ENCODE measurements at regions not wholly inside any gene's neighbourhood (a gene's known extent, or its start where the extent isn't known, plus 50 kb on each side); places are given as distances from the start of the nearest gene placed in this dataset.
A peak's percentile ranks its signal among the peaks of the same experiment; 100 is the strongest.

- no peak for DNase-seq (ENCODE audit: low read depth in 2 of 2)
These were observed 136.5 kb downstream of the SNX18 start for GRCh38 chr5:54653956-54654614.

DNA sequence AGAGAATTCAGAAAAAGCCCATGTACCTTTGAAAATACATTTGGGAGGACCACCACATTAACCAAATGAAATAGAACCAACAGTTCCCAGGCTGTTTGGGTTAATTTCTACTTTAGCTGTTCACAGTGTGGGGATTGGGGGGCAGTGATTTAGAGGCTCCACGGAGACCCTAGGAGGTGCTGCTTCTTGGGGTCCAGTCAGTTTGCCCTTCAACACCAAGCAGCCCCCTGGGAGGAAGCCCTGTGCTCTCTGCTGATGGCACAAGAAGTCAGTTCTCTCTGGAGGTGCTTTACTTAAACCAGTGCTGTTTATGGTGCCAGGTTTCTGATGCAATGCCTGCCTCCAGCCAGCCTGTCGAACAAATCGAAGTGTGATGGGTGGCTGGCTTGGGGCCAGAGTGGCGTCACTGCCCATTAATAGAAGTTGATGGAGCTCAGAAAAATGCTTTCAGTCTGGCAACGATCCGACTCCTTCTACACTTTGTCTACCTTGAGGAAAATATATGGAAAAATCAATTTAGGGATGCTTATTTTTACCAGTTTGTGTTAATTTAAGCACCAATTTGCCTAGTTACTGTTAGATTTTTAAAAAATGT is 134.0 kb downstream of the SNX18 start:
- no peak for DNase-seq (ENCODE audit: low read depth in 2 of 2)

DNA sequence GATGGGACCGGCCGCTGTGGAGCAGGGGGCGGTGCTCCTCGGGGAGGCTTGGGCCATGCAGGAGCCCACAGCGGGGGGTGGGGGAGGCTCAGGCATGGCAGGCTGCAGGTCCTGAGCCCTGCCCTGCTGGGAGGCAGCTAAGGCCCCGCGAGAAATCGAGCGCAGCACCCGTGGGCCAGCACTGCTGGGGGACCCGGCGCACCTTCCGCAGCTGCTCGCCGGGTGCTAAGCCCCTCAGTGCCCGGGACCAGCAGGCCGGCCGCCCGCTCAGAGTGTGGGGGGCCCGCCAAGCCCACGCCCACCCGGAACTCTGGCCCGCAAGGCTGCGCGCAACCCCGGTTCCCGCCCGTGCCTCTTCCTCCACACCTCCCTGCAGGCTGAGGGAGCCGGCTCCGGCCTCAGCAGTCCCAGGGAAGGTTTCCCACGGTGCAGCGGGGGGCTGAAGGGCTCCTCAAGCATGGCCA is 131.5 kb downstream of the SNX18 start:
- no peak for DNase-seq (ENCODE audit: low read depth in 2 of 2)

DNA sequence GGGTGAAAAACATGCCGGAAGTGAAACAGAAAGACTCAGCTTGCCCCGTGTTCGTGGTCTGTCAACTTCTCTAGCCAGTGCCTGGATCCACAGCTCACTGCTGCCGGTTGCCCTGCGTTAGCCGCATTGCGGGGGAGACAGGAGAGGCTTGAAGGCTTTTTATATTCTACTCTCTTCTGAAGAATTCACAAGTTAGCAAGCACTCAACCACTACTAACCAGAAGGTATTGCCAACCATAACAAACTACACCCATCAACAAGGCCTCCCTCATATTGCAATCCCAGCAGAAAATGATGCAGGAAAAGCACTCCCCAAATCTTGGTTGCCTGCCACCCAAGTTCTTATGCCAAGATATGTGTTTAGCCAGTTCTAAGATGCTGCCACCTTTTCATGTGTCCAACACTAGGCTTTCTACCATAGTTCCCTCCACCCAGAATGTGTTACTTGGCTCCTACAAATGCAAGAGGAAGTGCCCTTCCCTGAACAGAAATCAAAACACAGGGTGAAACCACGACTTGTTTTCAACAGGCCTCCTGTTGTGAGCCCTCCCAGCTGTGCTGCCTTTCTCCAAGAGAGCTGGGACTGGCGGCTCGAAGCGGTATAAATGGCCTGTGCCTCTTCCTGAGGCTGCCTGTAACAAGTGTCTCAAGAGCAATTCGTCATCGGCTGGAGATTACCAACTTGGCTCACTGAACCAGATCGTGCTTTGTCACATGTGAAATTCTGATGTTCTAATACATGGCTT is 129.0 kb downstream of the SNX18 start:
- peak; percentile 17 to 44 for DNase-seq (ENCODE audit: low read depth in 2 of 2)

GRCh38 chr5:54645882-54646355 is 128.4 kb downstream of the SNX18 start:
- DNase-seq (ENCODE audit: low read depth in 2 of 2), result no peak

- no peak for DNase-seq (ENCODE audit: low read depth in 2 of 2)
These were observed 126.7 kb downstream of the SNX18 start for GRCh38 chr5:54644226-54644625.

GRCh38 chr5:54643685-54644106 is 126.1 kb downstream of the SNX18 start:
- no peak for DNase-seq (ENCODE audit: low read depth in 2 of 2)

- DNase-seq (ENCODE audit: low read depth in 2 of 2), result no peak
These were observed 122.1 kb downstream of the SNX18 start for GRCh38 chr5:54639621-54640020.

GRCh38 chr5:54638106-54638505 is 120.5 kb downstream of the SNX18 start:
- no peak for DNase-seq (ENCODE audit: low read depth in 2 of 2)

GRCh38 chr5:54637654-54638053 is 120.1 kb downstream of the SNX18 start:
- DNase-seq (ENCODE audit: low read depth in 2 of 2), result no peak

DNA sequence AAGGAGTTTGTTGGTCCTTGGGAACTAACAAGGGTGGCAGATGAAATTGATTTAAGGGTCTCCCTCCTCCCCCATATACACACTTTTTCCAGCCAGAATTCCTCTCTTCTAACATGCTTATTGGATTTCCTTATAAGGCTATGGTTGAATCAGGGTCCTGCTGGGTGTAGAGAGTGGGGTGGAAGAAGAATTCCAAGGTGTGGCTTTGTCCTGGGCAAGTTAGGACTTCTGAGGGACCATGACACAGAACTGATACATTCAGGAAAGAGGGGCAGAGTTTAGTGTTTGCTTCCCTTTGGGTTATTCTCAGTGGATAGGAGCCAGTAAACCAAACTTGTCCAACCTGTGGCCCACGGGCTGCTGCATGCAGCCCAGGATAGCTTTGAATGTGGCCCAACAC is 116.5 kb downstream of the SNX18 start:
- no peak for DNase-seq (ENCODE audit: low read depth in 2 of 2)

DNA sequence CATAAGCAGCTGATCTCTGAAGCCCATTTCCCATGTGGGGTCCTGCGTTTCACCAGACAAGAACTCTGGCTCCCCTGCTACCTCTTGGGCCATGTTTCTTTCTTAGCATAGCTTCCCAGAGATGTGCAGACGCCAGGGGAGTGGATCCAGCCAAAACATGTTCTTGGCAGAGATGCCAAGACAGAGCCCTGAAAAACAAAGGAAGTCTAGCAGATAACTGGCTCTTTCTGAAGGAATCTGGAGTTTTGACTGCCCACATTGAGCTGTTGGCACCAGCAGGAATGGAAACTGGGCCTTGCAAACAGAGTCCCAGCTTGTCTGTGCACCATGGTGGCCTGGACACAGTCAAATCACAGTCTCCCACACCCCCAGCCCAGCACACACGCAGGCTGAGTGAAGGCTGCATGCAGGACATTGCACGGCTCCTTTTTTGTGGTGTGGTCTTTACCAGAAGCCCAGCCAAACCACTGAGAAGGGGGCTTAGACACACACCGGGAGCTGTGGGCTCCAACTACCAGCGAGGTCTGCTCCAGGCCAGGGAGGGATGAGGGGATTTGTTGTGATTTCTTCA is 114.7 kb downstream of the SNX18 start:
- DNase-seq (ENCODE audit: low read depth in 2 of 2), result no peak

- no peak for DNase-seq (ENCODE audit: low read depth in 2 of 2)
These were observed 113.3 kb downstream of the SNX18 start for GRCh38 chr5:54630738-54631359.

DNA sequence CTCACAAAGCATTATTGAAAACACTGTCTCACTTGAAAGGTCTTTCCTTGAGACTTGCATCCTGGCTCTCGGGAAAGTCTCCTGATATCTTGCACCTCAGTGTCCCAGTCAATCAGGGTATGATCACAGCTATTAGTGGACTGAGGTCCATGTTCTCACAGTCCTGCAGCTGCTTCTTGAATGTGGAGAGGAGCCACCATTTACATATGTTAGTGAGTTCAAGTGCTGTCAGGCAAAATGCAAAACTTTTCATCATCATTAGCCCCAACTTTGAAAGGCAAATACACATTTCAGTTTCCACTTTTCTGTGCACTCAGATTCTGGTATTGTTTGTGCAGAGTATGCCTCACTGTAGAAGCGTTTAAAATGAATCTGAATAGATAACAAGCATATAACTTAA is 111.6 kb downstream of the SNX18 start:
- DNase-seq (ENCODE audit: low read depth in 2 of 2), result no peak

GRCh38 chr5:54628050-54628449 is 110.5 kb downstream of the SNX18 start:
- DNase-seq (ENCODE audit: low read depth in 2 of 2), result no peak

GRCh38 chr5:54626407-54626806 is 108.8 kb downstream of the SNX18 start:
- no peak for DNase-seq (ENCODE audit: low read depth in 2 of 2)

DNA sequence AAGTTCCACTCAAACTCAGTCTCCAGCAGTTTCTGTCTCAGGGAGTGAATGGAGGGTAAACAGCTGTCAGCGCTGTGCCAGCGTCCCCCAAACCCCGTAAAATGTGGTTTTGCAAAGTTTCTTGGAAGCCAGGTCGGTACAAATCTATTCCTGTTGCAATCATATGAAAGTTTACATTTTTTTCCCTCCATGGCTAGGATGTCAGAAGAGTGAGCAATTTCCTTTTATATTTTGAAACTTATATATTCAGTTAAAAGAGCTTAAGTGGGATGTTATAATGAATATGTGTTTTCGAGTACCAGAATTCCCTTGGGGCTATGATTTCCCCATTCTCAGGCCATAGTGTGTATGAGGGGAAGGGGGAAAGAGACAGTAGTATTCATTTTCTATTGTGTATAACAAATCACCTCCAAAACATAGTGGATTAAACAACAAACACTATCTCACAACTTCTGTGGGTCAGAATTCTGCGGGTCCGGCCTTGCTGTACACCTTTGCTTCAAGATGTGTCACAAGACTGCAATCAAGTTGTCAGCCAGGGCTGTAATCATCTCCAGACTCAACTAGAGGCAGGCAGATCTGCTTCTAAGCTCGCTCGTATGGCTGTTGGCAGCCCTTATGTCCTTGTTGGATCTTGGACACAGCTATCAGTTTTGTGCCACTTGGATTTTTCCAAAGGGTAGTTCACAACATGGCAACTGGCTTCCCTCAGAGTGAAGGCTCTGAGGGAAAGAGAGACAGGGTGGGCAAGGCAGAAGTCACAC is 107.4 kb downstream of the SNX18 start:
- no peak for DNase-seq (ENCODE audit: low read depth in 2 of 2)

DNA sequence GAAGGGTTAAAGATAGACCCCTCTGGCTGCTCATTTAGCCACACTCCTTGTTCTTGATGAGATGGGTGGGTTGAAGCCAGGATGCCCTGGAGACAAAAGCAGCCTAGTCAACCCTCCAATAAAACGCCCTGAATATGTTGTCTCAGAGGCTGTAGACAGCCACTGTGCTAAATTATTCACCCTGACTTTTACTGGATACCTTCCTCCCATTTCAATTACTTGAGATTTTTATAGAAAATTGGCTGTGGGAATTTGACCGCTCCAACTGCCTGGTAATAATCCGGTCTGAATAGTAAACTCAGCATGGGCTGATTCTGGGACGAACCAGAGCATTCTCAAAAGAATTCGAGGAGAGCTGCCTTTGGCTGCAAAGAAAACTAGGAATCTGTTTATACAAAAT is 104.2 kb downstream of the SNX18 start:
- DNase-seq (ENCODE audit: low read depth in 2 of 2), result no peak

DNA sequence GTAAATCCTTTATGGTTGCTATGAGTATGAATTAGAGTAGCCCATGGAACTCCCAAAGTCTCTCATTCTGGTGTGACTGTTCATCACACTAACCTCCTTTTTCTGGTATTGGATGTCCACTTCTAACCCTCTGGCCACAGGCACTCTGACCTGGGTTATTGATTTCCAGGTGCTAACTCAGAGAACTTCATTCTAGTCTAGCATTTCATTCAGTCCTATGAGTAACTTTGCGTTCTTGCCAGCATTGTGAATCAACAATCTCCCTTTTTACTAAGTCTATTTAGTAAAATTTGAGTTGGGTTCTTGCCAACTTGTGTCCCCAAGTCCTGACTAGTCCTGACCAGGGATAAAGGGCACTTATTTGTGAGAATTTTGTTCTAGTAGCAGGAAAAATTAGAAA is 103.5 kb downstream of the SNX18 start:
- no peak for DNase-seq (ENCODE audit: low read depth in 2 of 2)

DNA sequence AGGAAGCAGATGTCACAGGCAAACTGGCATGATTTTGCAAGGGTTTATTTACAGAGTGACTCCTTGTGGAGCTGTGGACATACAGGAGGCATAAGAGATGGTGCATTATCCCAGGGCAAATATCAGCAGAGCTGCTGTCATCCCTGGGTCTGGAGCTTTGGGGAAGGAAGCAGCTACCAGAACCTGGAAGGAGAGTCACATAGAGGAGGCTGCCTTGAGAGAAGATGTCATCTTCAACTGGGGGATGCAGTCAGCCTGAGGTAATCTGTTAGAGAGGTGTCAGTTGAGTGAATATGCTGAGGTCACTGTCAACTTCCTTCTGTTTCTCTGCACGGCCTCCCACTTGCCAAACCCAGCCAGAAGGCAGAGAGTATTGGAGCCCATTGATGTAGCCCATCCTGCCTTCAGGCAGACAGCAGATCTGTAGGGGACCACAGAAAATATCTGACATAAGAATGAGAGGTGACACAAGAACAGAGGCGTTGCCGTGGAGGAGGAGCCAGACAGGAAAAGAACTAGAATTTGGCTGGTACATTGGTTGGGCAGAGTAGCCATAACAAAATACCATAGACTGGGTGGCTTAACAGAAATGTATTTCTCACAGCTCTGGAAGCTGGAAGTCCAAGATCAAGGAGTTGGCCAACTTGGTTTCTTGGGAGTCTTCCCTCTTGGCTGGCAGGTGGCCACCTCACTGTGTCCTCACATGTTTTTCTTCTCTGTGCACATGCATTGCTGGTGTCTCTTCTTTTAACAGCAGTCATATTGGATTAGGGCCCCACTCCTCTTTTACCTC is 102.8 kb downstream of the SNX18 start:
- DNase-seq (ENCODE audit: low read depth in 2 of 2), result no peak

DNA sequence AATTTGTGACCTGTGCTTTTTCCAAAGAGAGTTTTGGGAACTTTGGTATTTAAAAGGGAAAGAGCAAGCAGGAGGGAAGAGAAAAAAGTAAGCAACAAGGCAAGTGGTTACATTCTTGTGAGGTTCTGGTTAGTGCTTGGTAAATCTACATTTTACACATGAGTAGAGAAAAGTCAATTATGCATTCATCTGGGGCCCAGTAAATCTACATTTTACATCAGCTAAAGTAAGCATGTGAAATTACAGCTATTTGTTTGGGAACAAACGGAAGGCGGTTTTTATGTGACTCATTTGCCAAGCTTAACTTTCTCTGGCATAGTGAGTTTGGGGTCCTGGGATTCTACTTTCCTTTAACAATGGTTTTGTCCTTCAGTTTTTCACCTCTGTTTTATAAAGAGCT is 102.2 kb downstream of the SNX18 start:
- no peak for DNase-seq (ENCODE audit: low read depth in 2 of 2)
